Smooth muscle cell of the brain vasculature (primary cell): ENCODE measurements at regions not wholly inside any gene's neighbourhood (a gene's known extent, or its start where the extent isn't known, plus 50 kb on each side); places are given as distances from the start of the nearest gene placed in this dataset.
"Not testable (repeated sequence)": the region's sequence is repeated elsewhere in the genome, so short reads cannot be mapped to it uniquely, and the experiment has no call there.

Source experiments
- DNase-seq: peaks from one replicate; pipeline ENCODE4 v3.0.0-alpha.2; 2012; ENCODE audit warnings: low read depth, low spot score

- DNase-seq, result no peak
These were observed 160.4 kb downstream of the UACA start for GRCh38 chr15:70602834-70603560.

GRCh38 chr15:70602281-70602680 lies 161.1 kb downstream of the UACA start:
- no peak for DNase-seq

GRCh38 chr15:70597945-70598344 lies 165.4 kb downstream of the UACA start:
- DNase-seq, result no peak

GRCh38 chr15:70597056-70597603 lies 166.2 kb downstream of the UACA start:
- no peak for DNase-seq

- DNase-seq, result no peak
These were observed 166.9 kb downstream of the UACA start for GRCh38 chr15:70596354-70597055.

- DNase-seq, result no peak
These were observed 169.6 kb downstream of the UACA start for GRCh38 chr15:70593795-70594194.

- no peak for DNase-seq
These were observed 173.6 kb downstream of the UACA start for GRCh38 chr15:70589728-70590127.

GRCh38 chr15:70589221-70589620 lies 174.1 kb downstream of the UACA start:
- no peak for DNase-seq

- DNase-seq, result no peak
These were observed 174.7 kb downstream of the UACA start for GRCh38 chr15:70588613-70589012.

- no peak for DNase-seq
These were observed 175.3 kb downstream of the UACA start for GRCh38 chr15:70587896-70588567.

GRCh38 chr15:70587012-70587634 lies 176.2 kb downstream of the UACA start:
- DNase-seq, result not testable (repeated sequence)

- no peak for DNase-seq
These were observed 177.1 kb downstream of the UACA start for GRCh38 chr15:70586241-70586640.

GRCh38 chr15:70585707-70586034 lies 177.7 kb downstream of the UACA start:
- no peak for DNase-seq

- DNase-seq, result no peak
These were observed 178.3 kb downstream of the UACA start for GRCh38 chr15:70584838-70585706.

GRCh38 chr15:70584441-70584837 lies 178.9 kb downstream of the UACA start:
- no peak for DNase-seq

GRCh38 chr15:70583006-70583405 lies 180.4 kb downstream of the UACA start:
- no peak for DNase-seq

- peak; percentile 70 for DNase-seq
These were observed 181.0 kb downstream of the UACA start for GRCh38 chr15:70582143-70582945.

- no peak for DNase-seq
These were observed 182.4 kb downstream of the UACA start for GRCh38 chr15:70580958-70581357.

- no peak for DNase-seq
These were observed 183.1 kb downstream of the UACA start for GRCh38 chr15:70580286-70580685.

GRCh38 chr15:70579766-70580165 lies 183.6 kb downstream of the UACA start:
- no peak for DNase-seq
